Colonic mucosa (tissue), 4 donors: ENCODE measurements at regions not wholly inside any gene's neighbourhood (a gene's known extent, or its start where the extent isn't known, plus 50 kb on each side); places are given as distances from the start of the nearest gene placed in this dataset.

ENCODE experiments used
- DNase-seq: peaks from one replicate; pipeline ENCODE4 v3.0.0-alpha.2; 2020
- H3K27ac ChIP-seq: fragments of 200-600 bp; one replicate; pipeline ENCODE4 v1.8.0; 2021
- H3K27me3 ChIP-seq: fragments of 200-600 bp; one replicate; pipeline ENCODE4 v1.8.0; 2021
- H3K36me3 ChIP-seq: fragments of 200-600 bp; one replicate; pipeline ENCODE4 v1.8.0; 2021
- H3K4me1 ChIP-seq: fragments of 200-600 bp; one replicate; pipeline ENCODE4 v1.8.0; 2021; ENCODE audit warnings: mild to moderate bottlenecking
- H3K4me3 ChIP-seq: fragments of 200-600 bp; one replicate; pipeline ENCODE4 v1.8.0; 2021
- H3K9ac ChIP-seq, 2 donors: one replicate each; pipeline ENCODE4 v1.7.0; 2013; ENCODE audit warnings: control low read depth in 2 of 2, low read depth in 2 of 2, low read length in 2 of 2
- H3K9me3 ChIP-seq: fragments of 200-600 bp; one replicate; pipeline ENCODE4 v1.8.0; 2021
- intact Hi-C: fragments of 100-400 bp; cut with DNase I; formaldehyde crosslinking; loops from one replicate; pipeline ENCODE4 v1.14.1; 2022
- TF ChIP-seq, protein P1 (sequence below): fragments of 200-600 bp; IDR thresholded peaks from one replicate; pipeline ENCODE4 v1.8.0; 2022; ENCODE audit warnings: antibody characterized with exemption, mild to moderate bottlenecking
- donor health status: healthy.
- donor health status: DM: no; HTN: no; CAD: no.
- donor health status: DM: no; HTN: no; CAD: no.

DNA sequence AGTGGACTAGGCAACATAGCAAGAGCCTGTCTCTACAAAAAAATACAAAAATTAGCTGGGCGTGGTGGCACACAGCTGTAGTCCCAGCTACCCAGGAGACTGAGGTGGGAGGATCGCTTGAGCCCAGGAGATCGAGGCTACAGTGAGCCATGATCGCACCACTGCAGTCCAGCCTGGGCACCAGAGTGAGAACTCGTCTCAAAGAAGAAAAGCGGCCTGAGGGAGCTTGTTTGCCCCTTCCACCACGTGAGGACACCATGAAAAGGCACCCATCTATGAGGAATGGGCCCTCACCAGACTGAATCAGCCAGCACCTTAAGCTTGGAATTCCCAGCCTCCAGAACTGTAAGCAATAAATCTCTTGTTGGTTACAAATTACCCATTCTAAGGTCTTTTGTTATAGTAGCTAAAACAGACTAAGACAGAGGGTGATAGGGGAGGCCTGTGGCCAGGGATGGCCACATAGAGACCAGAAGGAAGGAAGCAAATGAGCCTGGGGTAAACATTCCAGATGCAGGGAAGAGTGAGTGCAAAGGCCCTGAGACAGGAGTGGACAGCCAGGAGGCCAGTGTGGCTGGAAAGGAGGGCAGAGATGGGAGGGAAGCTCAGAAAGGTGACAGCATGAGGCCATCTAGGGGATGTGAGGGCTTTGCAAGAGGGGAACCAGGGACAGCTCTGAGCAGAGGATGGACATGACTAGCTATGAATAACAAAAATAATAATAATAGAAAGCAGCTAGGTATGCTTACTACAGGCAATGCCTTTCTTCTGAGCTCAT is 120.1 kb downstream of the MATN1 start:
- TF ChIP-seq, protein P1, sequence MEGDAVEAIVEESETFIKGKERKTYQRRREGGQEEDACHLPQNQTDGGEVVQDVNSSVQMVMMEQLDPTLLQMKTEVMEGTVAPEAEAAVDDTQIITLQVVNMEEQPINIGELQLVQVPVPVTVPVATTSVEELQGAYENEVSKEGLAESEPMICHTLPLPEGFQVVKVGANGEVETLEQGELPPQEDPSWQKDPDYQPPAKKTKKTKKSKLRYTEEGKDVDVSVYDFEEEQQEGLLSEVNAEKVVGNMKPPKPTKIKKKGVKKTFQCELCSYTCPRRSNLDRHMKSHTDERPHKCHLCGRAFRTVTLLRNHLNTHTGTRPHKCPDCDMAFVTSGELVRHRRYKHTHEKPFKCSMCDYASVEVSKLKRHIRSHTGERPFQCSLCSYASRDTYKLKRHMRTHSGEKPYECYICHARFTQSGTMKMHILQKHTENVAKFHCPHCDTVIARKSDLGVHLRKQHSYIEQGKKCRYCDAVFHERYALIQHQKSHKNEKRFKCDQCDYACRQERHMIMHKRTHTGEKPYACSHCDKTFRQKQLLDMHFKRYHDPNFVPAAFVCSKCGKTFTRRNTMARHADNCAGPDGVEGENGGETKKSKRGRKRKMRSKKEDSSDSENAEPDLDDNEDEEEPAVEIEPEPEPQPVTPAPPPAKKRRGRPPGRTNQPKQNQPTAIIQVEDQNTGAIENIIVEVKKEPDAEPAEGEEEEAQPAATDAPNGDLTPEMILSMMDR = no peak
- H3K27ac ChIP-seq = no peak overlapping the region
- H3K27me3 ChIP-seq = no peaks in the 10 kb centered on the region
- no peaks in the 10 kb centered on the region for H3K9me3 ChIP-seq
- H3K4me1 ChIP-seq = no peaks in the 10 kb centered on the region
- H3K9ac ChIP-seq = no peak overlapping the region
- intact Hi-C loops = no loop called here
- no peak for DNase-seq
- no peaks in the 10 kb centered on the region for H3K36me3 ChIP-seq
- no peak overlapping the region for H3K4me3 ChIP-seq

DNA sequence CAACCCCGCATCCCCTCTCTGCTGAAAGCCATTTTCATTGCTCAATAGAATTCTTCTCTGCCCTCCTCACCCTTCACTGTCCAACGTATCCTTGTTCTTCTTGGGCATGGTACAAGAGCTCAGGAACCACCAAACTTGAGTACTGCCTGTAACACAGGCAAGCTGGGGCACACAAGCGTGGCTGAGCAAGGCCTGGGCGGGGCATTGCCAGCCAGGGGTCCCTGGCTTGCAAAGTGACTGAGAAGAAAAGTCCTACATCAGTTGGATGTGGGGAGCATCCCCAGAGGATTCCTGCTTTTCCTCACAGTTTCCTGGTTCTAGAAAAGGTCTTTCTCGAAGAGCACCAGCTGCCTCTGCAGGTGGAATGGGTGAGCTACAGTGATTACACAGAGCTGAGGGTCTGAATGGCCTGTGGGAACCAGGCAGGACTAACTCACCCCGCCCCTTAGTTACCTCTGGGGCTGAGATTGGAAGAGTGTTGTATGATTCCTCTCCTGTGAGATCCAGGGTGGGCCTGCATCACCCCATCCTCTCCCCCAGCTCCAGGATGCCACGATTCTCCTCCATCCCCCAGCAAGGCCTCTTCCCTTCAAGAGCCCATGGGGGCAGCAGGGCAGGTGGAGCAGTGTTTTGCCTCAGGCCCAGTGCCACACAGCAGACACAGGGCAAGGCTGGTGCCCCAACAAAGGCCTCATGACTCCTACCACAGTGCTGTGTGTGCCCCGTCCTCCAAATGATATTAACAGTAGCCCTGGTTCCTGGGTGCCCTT is 121.9 kb downstream of the MATN1 start:
- TF ChIP-seq, protein P1 = no peak
- Histone ChIP-seq H3K27ac (no peak overlapping the region), H3K9ac (no peak overlapping the region), H3K27me3 (no peaks in the 10 kb centered on the region), H3K36me3 (no peaks in the 10 kb centered on the region), H3K4me1 (no peaks in the 10 kb centered on the region), H3K4me3 (no peak overlapping the region), H3K9me3 (no peaks in the 10 kb centered on the region)
- intact Hi-C loops = no loop called here
- peak; percentile 4 for DNase-seq

DNA sequence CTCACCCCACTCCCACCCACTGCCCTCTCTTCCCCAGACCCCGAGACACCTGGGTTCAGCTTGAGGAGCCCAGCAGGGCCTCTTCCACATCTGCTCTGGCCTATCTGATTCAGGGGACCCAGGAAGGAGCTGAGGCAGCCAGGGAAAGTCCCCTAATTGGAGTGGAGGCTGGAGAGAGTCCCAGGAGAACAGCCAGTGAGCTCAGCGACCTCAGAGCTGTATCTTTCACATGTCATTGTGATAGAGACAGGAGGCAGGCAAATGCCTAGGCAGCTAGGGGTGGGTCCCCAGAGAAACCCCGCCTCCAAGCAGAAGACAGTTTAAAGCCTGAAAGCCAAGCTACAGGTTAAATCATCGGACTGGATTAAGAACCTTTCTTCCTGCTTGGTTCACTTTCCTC is 122.7 kb downstream of the MATN1 start:
- peak; percentile 7 for DNase-seq
- no peaks in the 10 kb centered on the region for H3K9me3 ChIP-seq

DNA sequence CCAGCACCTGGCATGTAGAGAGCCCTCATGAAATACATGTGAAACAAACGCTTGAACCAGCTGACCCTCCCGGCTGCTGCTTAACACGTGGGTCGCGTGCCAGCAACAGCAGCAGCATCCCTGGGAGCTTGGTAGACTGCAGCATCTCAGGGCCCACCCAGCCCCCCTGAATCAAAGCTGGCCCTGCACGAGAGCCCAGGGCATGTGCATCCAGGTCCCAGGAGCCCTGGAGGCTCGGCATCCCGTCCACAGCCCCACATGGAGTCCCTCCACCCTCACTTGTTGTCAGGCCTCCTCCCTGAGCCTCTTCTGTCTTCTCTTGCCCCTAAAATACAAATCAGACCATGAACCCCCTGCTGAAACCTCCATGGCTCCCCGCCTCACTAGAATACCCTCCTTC is 123.1 kb downstream of the MATN1 start:
- Histone ChIP-seq H3K4me1 (no peaks in the 10 kb centered on the region), H3K27me3 (no peaks in the 10 kb centered on the region), H3K27ac (no peak overlapping the region), H3K9me3 (no peaks in the 10 kb centered on the region), H3K4me3 (no peak overlapping the region), H3K36me3 (no peaks in the 10 kb centered on the region), H3K9ac (no peak overlapping the region)
- intact Hi-C loops = no loop called here
- TF ChIP-seq, protein P1 = no peak
- peak; percentile 12 for DNase-seq

More for the DNA sequence above, 122.7 kb downstream of the MATN1 start:
- Histone ChIP-seq H3K36me3 (no peaks in the 10 kb centered on the region), H3K27me3 (no peaks in the 10 kb centered on the region), H3K4me3 (no peak overlapping the region), H3K9ac (no peak overlapping the region), H3K4me1 (no peaks in the 10 kb centered on the region), H3K27ac (no peak overlapping the region)
- intact Hi-C loops = no loop called here
- TF ChIP-seq, protein P1 = no peak

DNA sequence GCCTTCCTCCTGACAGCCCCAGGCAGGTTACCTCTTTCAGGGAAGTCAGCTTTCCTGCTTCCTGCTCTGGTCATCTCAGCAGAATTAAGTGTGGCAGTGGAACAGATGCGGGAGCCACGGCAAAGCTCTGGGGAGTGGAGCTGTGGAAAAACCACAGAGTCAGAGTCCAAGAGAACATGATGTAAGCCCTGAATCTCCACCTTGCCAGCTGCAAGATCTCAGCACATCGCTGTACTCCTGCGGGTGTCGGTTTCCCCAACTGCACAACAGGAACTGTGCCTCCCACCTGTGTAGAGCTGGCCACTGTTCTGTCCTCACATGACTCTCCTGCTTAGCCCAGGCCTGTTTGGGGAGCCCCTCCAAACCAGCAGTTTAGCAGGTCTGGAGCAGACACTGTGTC is 123.7 kb downstream of the MATN1 start:
- no peaks in the 10 kb centered on the region for H3K27me3 ChIP-seq
- peak; percentile 7 for DNase-seq
- no peaks in the 10 kb centered on the region for H3K36me3 ChIP-seq
- no peaks in the 10 kb centered on the region for H3K9me3 ChIP-seq
- no peak overlapping the region for H3K27ac ChIP-seq
- intact Hi-C loops = no loop called here
- H3K9ac ChIP-seq = no peak overlapping the region
- TF ChIP-seq, protein P1 = no peak
- H3K4me1 ChIP-seq = no peaks in the 10 kb centered on the region
- H3K4me3 ChIP-seq = no peak overlapping the region
